ENCODE measurements at regions not wholly inside any gene's neighbourhood (a gene's known extent, or its start where the extent isn't known, plus 50 kb on each side); places are given as distances from the start of the nearest gene placed in this dataset.

- TF ChIP-seq CTCF (IDR thresholded peaks at IDR 0.05), result no peak
- TF ChIP-seq POLR2A (IDR thresholded peaks at IDR 0.05), result no peak
Observed at GRCh38 chr13:109904218-109904617, 117.8 kb upstream of the IRS2 start.

Measured in uterus (tissue), 2 donors.